ENCODE measurements at regions not wholly inside any gene's neighbourhood (a gene's known extent, or its start where the extent isn't known, plus 50 kb on each side); places are given as distances from the start of the nearest gene placed in this dataset.

- CTCF ChIA-PET, result interaction anchor here (0.8 kb wide), 1 partner anchor 10 kb away, joined by 3 read pairs; no protein-coding TSS in a partner anchor
- H3K9me3 ChIP-seq (ENCODE audit: control extremely low read depth in 1 of 5, control insufficient read depth in 4 of 5, insufficient read depth in 2 of 5, low read depth in 1 of 5, low read length in 4 of 5), result peaks cover 0 to 3% (median 2%) of the 10 kb centered on the region in 5 experiments
- no peaks in the 10 kb centered on the region for H3K36me3 ChIP-seq (ENCODE audit: control insufficient read depth in 4 of 4, insufficient read depth in 4 of 4, low read length in 3 of 4)
- H3K4me1 ChIP-seq (ENCODE audit: control extremely low read depth in 1 of 4, control insufficient read depth in 4 of 4, insufficient read depth in 4 of 4, low read length in 3 of 4), result no peaks in the 10 kb centered on the region
- H3K4me3 ChIP-seq (ENCODE audit: control insufficient read depth in 1 of 7, extremely low read depth in 1 of 7, insufficient read depth in 4 of 7, low read depth in 2 of 7, low read length in 6 of 7), result no peak overlapping the region
- H3K27me3 ChIP-seq (replicated peaks in 2 of 5; ENCODE audit: control insufficient read depth in 4 of 5, insufficient read depth in 5 of 5, low read length in 4 of 5), result peaks cover 0 to 2% (median 0%) of the 10 kb centered on the region in 5 experiments
- WGBS (ENCODE audit: insufficient coverage), result 70% methylated on average over 3 of the region's 4 CpGs
- POLR2A ChIA-PET, result no interaction called here
- DNase-seq, result no peak
- H3K27ac ChIP-seq (ENCODE audit: insufficient read depth in 1 of 2, low read depth in 1 of 2, low read length in 2 of 2, poor library complexity in 1 of 2, severe bottlenecking in 2 of 2), result no peak overlapping the region
These were observed 285.0 kb downstream of the DMRT2 start for GRCh38 chr9:1335174-1335573.

- Histone ChIP-seq H3K4me1 (ENCODE audit: control extremely low read depth in 1 of 4, control insufficient read depth in 4 of 4, insufficient read depth in 4 of 4, low read length in 3 of 4) (no peaks in the 10 kb centered on the region), H3K4me3 (ENCODE audit: control insufficient read depth in 1 of 7, extremely low read depth in 1 of 7, insufficient read depth in 4 of 7, low read depth in 2 of 7, low read length in 6 of 7) (no peak overlapping the region), H3K36me3 (ENCODE audit: control insufficient read depth in 4 of 4, insufficient read depth in 4 of 4, low read length in 3 of 4) (no peaks in the 10 kb centered on the region), H3K9me3 (ENCODE audit: control extremely low read depth in 1 of 5, control insufficient read depth in 4 of 5, insufficient read depth in 2 of 5, low read depth in 1 of 5, low read length in 4 of 5) (peaks cover 0 to 3% (median 0%) of the 10 kb centered on the region in 5 experiments), H3K27me3 (replicated peaks in 2 of 5; ENCODE audit: control insufficient read depth in 4 of 5, insufficient read depth in 5 of 5, low read length in 4 of 5) (peaks cover 0 to 2% (median 0%) of the 10 kb centered on the region in 5 experiments), H3K27ac (ENCODE audit: insufficient read depth in 1 of 2, low read depth in 1 of 2, low read length in 2 of 2, poor library complexity in 1 of 2, severe bottlenecking in 2 of 2) (no peak overlapping the region)
- ChIA-PET POLR2A (no interaction called here), CTCF (no interaction called here)
- WGBS (ENCODE audit: insufficient coverage), result no CpG with 5 or more reads among the region's 2 CpGs
- DNase-seq, result no peak
These were observed 287.0 kb downstream of the DMRT2 start for GRCh38 chr9:1337169-1337568.

GRCh38 chr9:1340390-1340789 is 290.2 kb downstream of the DMRT2 start:
- Histone ChIP-seq H3K27me3 (replicated peaks in 2 of 5; ENCODE audit: control insufficient read depth in 4 of 5, insufficient read depth in 5 of 5, low read length in 4 of 5) (peaks cover 0 to 2% (median 0%) of the 10 kb centered on the region in 5 experiments), H3K27ac (ENCODE audit: insufficient read depth in 1 of 2, low read depth in 1 of 2, low read length in 2 of 2, poor library complexity in 1 of 2, severe bottlenecking in 2 of 2) (no peak overlapping the region), H3K36me3 (ENCODE audit: control insufficient read depth in 4 of 4, insufficient read depth in 4 of 4, low read length in 3 of 4) (no peaks in the 10 kb centered on the region), H3K4me3 (ENCODE audit: control insufficient read depth in 1 of 7, extremely low read depth in 1 of 7, insufficient read depth in 4 of 7, low read depth in 2 of 7, low read length in 6 of 7) (no peak overlapping the region), H3K4me1 (ENCODE audit: control extremely low read depth in 1 of 4, control insufficient read depth in 4 of 4, insufficient read depth in 4 of 4, low read length in 3 of 4) (no peaks in the 10 kb centered on the region), H3K9me3 (ENCODE audit: control extremely low read depth in 1 of 5, control insufficient read depth in 4 of 5, insufficient read depth in 2 of 5, low read depth in 1 of 5, low read length in 4 of 5) (peaks cover 0 to 4% (median 0%) of the 10 kb centered on the region in 5 experiments)
- no peak for DNase-seq
- ChIA-PET CTCF (no interaction called here), POLR2A (no interaction called here)

GRCh38 chr9:1353291-1353690 is 303.1 kb downstream of the DMRT2 start:
- DNase-seq, result no peak
- no peak overlapping the region for H3K4me3 ChIP-seq (ENCODE audit: control insufficient read depth in 1 of 7, extremely low read depth in 1 of 7, insufficient read depth in 4 of 7, low read depth in 2 of 7, low read length in 6 of 7)
- H3K4me1 ChIP-seq (ENCODE audit: control extremely low read depth in 1 of 4, control insufficient read depth in 4 of 4, insufficient read depth in 4 of 4, low read length in 3 of 4), result no peaks in the 10 kb centered on the region
- no peaks in the 10 kb centered on the region for H3K36me3 ChIP-seq (ENCODE audit: control insufficient read depth in 4 of 4, insufficient read depth in 4 of 4, low read length in 3 of 4)
- no peak overlapping the region for H3K27ac ChIP-seq (ENCODE audit: insufficient read depth in 1 of 2, low read depth in 1 of 2, low read length in 2 of 2, poor library complexity in 1 of 2, severe bottlenecking in 2 of 2)
- ChIA-PET POLR2A (no interaction called here), CTCF (no interaction called here)
- WGBS (ENCODE audit: insufficient coverage), result 96% methylated on average over 2 of the region's 3 CpGs
- H3K9me3 ChIP-seq (ENCODE audit: control extremely low read depth in 1 of 5, control insufficient read depth in 4 of 5, insufficient read depth in 2 of 5, low read depth in 1 of 5, low read length in 4 of 5), result no peaks in the 10 kb centered on the region
- no peaks in the 10 kb centered on the region for H3K27me3 ChIP-seq (replicated peaks in 2 of 5; ENCODE audit: control insufficient read depth in 4 of 5, insufficient read depth in 5 of 5, low read length in 4 of 5)

GRCh38 chr9:1354086-1354485 is 303.9 kb downstream of the DMRT2 start:
- Histone ChIP-seq H3K27me3 (replicated peaks in 2 of 5; ENCODE audit: control insufficient read depth in 4 of 5, insufficient read depth in 5 of 5, low read length in 4 of 5) (no peaks in the 10 kb centered on the region), H3K4me1 (ENCODE audit: control extremely low read depth in 1 of 4, control insufficient read depth in 4 of 4, insufficient read depth in 4 of 4, low read length in 3 of 4) (no peaks in the 10 kb centered on the region), H3K36me3 (ENCODE audit: control insufficient read depth in 4 of 4, insufficient read depth in 4 of 4, low read length in 3 of 4) (no peaks in the 10 kb centered on the region), H3K9me3 (ENCODE audit: control extremely low read depth in 1 of 5, control insufficient read depth in 4 of 5, insufficient read depth in 2 of 5, low read depth in 1 of 5, low read length in 4 of 5) (no peaks in the 10 kb centered on the region), H3K27ac (ENCODE audit: insufficient read depth in 1 of 2, low read depth in 1 of 2, low read length in 2 of 2, poor library complexity in 1 of 2, severe bottlenecking in 2 of 2) (no peak overlapping the region), H3K4me3 (ENCODE audit: control insufficient read depth in 1 of 7, extremely low read depth in 1 of 7, insufficient read depth in 4 of 7, low read depth in 2 of 7, low read length in 6 of 7) (no peak overlapping the region)
- no peak for DNase-seq
- ChIA-PET CTCF (no interaction called here), POLR2A (no interaction called here)
- 85% methylated on average over 4 of the region's 5 CpGs for WGBS (ENCODE audit: insufficient coverage)

- ChIA-PET CTCF (no interaction called here), POLR2A (no interaction called here)
- no peaks in the 10 kb centered on the region for H3K27me3 ChIP-seq (replicated peaks in 2 of 5; ENCODE audit: control insufficient read depth in 4 of 5, insufficient read depth in 5 of 5, low read length in 4 of 5)
- DNase-seq, result no peak
- H3K4me3 ChIP-seq (ENCODE audit: control insufficient read depth in 1 of 7, extremely low read depth in 1 of 7, insufficient read depth in 4 of 7, low read depth in 2 of 7, low read length in 6 of 7), result no peak overlapping the region
- no peaks in the 10 kb centered on the region for H3K4me1 ChIP-seq (ENCODE audit: control extremely low read depth in 1 of 4, control insufficient read depth in 4 of 4, insufficient read depth in 4 of 4, low read length in 3 of 4)
- H3K9me3 ChIP-seq (ENCODE audit: control extremely low read depth in 1 of 5, control insufficient read depth in 4 of 5, insufficient read depth in 2 of 5, low read depth in 1 of 5, low read length in 4 of 5), result no peaks in the 10 kb centered on the region
- no peak overlapping the region for H3K27ac ChIP-seq (ENCODE audit: insufficient read depth in 1 of 2, low read depth in 1 of 2, low read length in 2 of 2, poor library complexity in 1 of 2, severe bottlenecking in 2 of 2)
- no peaks in the 10 kb centered on the region for H3K36me3 ChIP-seq (ENCODE audit: control insufficient read depth in 4 of 4, insufficient read depth in 4 of 4, low read length in 3 of 4)
- WGBS (ENCODE audit: insufficient coverage), result 84% methylated on average over 3 of the region's 4 CpGs
These were observed 304.4 kb downstream of the DMRT2 start for GRCh38 chr9:1354606-1355005.

DNA sequence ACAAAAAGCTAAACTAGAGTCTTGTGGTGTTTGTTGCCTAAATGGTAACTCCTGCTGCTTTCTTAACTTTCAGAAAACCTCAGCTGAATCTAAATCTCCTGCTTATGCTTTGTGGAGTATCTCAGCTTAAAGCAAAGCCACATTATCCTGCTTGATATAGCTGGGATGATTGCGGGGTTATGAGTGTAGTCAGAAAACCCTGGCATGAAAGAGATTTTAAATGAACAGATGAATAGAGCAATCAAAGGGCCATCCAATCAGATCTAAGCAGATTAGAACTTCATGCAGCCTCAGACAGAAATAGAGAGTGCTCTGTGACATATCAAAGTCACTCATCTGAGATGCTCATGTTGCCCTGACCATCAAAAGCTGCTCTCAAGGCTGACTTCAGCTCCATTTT is 305.5 kb downstream of the DMRT2 start:
- ChIA-PET POLR2A (no interaction called here), CTCF (no interaction called here)
- DNase-seq, result no peak
- H3K36me3 ChIP-seq (ENCODE audit: control insufficient read depth in 4 of 4, insufficient read depth in 4 of 4, low read length in 3 of 4), result no peaks in the 10 kb centered on the region
- no peaks in the 10 kb centered on the region for H3K9me3 ChIP-seq (ENCODE audit: control extremely low read depth in 1 of 5, control insufficient read depth in 4 of 5, insufficient read depth in 2 of 5, low read depth in 1 of 5, low read length in 4 of 5)
- no peak overlapping the region for H3K4me3 ChIP-seq (ENCODE audit: control insufficient read depth in 1 of 7, extremely low read depth in 1 of 7, insufficient read depth in 4 of 7, low read depth in 2 of 7, low read length in 6 of 7)
- H3K4me1 ChIP-seq (ENCODE audit: control extremely low read depth in 1 of 4, control insufficient read depth in 4 of 4, insufficient read depth in 4 of 4, low read length in 3 of 4), result no peaks in the 10 kb centered on the region
- WGBS (ENCODE audit: insufficient coverage), result 80% methylated on average over 1 of the region's 1 CpG
- H3K27me3 ChIP-seq (replicated peaks in 2 of 5; ENCODE audit: control insufficient read depth in 4 of 5, insufficient read depth in 5 of 5, low read length in 4 of 5), result no peaks in the 10 kb centered on the region
- H3K27ac ChIP-seq (ENCODE audit: insufficient read depth in 1 of 2, low read depth in 1 of 2, low read length in 2 of 2, poor library complexity in 1 of 2, severe bottlenecking in 2 of 2), result no peak overlapping the region

Measured in common myeloid progenitor, CD34-positive (primary cell).